Cardiac muscle cell (in vitro differentiated cells and primary cell): ENCODE measurements at regions not wholly inside any gene's neighbourhood (a gene's known extent, or its start where the extent isn't known, plus 50 kb on each side); places are given as distances from the start of the nearest gene placed in this dataset.
A peak's percentile ranks its signal among the peaks of the same experiment; 100 is the strongest.
"Not testable (repeated sequence)": the region's sequence is repeated elsewhere in the genome, so short reads cannot be mapped to it uniquely, and the experiment has no call there.

Source experiments
- DNase-seq, 2 donors: peaks; one replicate each; pipeline versions ENCODE4 v3.0.0 to v3.0.0-alpha.2; 2010 to 2017; ENCODE audit warnings: low read depth in 1 of 2, low spot score in 1 of 2
- H3K27ac ChIP-seq: fragments of 200-600 bp; sonication (generic); 2 replicates; pipeline ENCODE4 v1.5.1; 2016
- H3K27me3 ChIP-seq: fragments of 200-600 bp; sonication (generic); 2 replicates; pipeline ENCODE4 v1.6.0; 2016; ENCODE audit warnings: control low read depth
- H3K36me3 ChIP-seq: fragments of 200-600 bp; sonication (generic); 2 replicates; pipeline ENCODE4 v1.5.1; 2016; ENCODE audit warnings: control low read depth
- H3K4me1 ChIP-seq: fragments of 200-600 bp; sonication (generic); 2 replicates; pipeline ENCODE4 v1.8.1; 2017; ENCODE audit warnings: low read depth, mild to moderate bottlenecking, mixed run types
- H3K4me3 ChIP-seq: fragments of 200-600 bp; sonication (generic); 2 replicates; pipeline ENCODE4 v1.5.1; 2016; ENCODE audit warnings: mild to moderate bottlenecking
- H3K9me3 ChIP-seq: fragments of 200-600 bp; sonication (generic); 2 replicates; pipeline ENCODE4 v1.5.1; 2017; ENCODE audit warnings: low read depth, mild to moderate bottlenecking, control low read depth
- TF ChIP-seq, protein P1 (sequence below): IDR thresholded peaks from 2 replicates; pipeline ENCODE4 v1.5.1; 2012; ENCODE audit warnings: low read depth, mild to moderate bottlenecking, low read length

DNA sequence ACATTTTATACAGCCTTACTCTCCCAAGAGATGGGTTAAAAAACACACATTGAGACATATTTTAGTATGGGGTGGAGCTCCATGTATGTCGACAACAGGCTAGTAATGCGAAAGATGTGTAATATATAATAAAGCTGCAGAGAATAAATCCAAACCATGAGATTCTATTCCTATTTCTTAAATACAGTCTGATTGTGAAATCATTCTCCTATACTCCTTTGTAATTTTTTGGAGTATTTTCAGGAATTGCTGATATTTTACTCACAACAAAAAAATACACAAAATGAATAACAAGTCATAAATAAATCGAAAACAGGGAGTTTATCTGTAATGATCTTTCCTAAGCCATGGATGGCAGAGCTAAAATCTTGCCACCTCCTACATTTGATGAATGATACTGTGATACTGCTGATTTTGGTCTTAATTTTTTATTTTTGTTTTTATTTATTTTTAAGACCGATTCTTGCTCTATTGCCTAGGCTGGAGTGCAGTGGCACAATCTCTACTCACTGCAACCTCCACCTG is 173.5 kb upstream of the KLF6 start:
- TF ChIP-seq, protein P1, sequence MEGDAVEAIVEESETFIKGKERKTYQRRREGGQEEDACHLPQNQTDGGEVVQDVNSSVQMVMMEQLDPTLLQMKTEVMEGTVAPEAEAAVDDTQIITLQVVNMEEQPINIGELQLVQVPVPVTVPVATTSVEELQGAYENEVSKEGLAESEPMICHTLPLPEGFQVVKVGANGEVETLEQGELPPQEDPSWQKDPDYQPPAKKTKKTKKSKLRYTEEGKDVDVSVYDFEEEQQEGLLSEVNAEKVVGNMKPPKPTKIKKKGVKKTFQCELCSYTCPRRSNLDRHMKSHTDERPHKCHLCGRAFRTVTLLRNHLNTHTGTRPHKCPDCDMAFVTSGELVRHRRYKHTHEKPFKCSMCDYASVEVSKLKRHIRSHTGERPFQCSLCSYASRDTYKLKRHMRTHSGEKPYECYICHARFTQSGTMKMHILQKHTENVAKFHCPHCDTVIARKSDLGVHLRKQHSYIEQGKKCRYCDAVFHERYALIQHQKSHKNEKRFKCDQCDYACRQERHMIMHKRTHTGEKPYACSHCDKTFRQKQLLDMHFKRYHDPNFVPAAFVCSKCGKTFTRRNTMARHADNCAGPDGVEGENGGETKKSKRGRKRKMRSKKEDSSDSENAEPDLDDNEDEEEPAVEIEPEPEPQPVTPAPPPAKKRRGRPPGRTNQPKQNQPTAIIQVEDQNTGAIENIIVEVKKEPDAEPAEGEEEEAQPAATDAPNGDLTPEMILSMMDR, result no peak

DNA sequence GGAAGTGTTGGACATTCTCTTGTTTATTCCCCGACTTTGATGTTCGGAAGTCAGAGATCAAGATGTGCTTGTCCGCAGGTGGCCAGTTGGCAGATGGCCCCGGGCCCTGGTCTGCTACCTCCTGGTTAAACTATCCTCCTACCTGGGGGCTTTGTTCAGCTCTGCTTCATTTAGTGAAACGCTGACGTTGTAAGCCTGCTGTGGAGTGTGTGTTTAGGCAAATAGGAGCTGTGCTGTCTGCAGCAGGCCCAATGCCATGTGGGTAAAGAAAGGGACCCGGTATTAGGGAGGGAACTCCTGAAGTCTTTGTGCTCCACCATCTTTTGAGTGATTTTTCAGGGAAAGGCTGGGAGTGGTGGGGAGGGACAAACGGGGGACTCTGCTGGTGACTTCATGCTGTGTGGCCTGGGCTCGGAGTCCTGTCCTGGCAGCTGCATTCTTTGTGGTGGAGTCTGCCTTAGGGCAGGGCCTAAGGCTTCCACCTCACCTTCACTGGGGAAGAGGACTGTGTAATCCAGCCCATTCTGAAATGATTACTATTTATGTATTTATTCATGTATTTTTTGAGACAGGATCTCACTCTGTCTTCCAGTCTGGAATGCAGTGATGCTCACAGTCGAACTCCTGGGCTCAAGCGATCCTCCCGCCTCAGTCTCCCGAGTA is 171.1 kb upstream of the KLF6 start:
- DNase-seq, result no peak
- no peak overlapping the region for H3K27ac ChIP-seq
- TF ChIP-seq, protein P1, result no peak
- H3K4me1 ChIP-seq, result no peaks in the 10 kb centered on the region
- H3K36me3 ChIP-seq, result no peaks in the 10 kb centered on the region
- no peaks in the 10 kb centered on the region for H3K27me3 ChIP-seq
- H3K4me3 ChIP-seq, result no peak overlapping the region
- H3K9me3 ChIP-seq, result no peaks in the 10 kb centered on the region

More for the DNA sequence above, 173.5 kb upstream of the KLF6 start:
- no peaks in the 10 kb centered on the region for H3K36me3 ChIP-seq
- no peaks in the 10 kb centered on the region for H3K9me3 ChIP-seq
- no peak for DNase-seq
- H3K27ac ChIP-seq, result no peak overlapping the region
- no peaks in the 10 kb centered on the region for H3K27me3 ChIP-seq
- H3K4me3 ChIP-seq, result no peak overlapping the region
- H3K4me1 ChIP-seq, result no peaks in the 10 kb centered on the region

DNA sequence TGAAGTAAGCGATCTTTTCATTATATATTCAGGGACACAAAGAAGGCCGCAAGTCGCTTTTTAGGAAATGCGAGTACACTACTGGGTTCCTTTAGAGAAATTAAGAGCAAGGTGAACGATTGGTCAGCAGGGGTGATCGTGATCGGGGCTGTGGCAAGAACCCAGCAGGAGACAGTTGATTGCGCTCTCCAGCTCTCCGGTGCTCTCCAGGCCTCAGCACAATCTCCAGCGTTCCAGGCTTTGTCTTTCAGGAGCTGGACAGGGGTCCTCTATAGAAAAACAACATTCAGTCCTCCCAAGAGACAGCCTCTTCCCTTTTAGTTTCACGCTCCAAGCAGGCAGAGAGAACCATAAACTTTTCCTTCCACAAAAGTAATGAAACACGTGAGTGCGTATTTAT is 170.5 kb upstream of the KLF6 start:
- DNase-seq, result peak; percentile 24 to 75

DNA sequence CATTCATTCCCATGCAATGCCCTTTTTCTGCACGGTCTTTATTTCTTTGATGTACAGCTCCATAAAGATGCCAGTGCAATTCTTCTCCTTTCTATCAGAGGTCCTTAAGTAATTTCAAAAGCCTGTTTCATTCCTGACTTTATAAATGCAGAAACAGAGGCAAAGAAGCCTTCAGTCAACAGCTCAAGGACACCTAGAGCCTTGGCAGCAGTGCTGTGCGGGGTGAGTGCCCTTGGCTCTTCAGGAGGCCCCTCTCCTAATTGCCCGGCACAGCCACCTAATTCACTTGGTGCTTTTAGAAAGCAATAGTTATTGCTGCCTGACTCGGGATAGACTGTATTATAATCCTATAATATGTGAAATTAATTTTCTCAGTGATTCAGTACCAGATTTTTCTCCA is 169.6 kb upstream of the KLF6 start:
- DNase-seq, result no peak
- Histone ChIP-seq H3K27me3 (no peaks in the 10 kb centered on the region), H3K27ac (no peak overlapping the region), H3K36me3 (no peaks in the 10 kb centered on the region), H3K9me3 (no peaks in the 10 kb centered on the region), H3K4me1 (no peaks in the 10 kb centered on the region), H3K4me3 (no peak overlapping the region)
- TF ChIP-seq, protein P1, result no peak

More for the DNA sequence above, 170.5 kb upstream of the KLF6 start:
- Histone ChIP-seq H3K4me3 (no peak overlapping the region), H3K4me1 (no peaks in the 10 kb centered on the region), H3K36me3 (no peaks in the 10 kb centered on the region), H3K27ac (no peak overlapping the region), H3K27me3 (no peaks in the 10 kb centered on the region), H3K9me3 (no peaks in the 10 kb centered on the region)
- TF ChIP-seq, protein P1, result no peak

DNA sequence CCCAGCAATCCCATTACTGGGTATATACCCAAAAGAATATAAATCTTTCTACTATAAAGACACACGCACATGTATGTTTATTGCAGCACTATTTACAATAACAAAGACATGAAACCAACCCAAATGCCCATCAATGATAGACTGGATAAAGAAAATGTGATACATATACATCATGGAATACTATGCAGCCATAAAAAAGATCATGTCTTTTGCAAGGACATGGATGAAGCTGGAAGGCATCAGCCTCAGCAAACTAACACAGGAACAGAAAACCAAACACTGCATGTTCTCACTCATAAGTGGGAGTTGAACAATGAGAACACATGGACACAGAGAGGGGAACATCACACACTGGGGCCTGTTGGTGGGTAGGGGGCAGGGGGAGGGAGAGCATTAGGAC is 169.0 kb upstream of the KLF6 start:
- DNase-seq, H3K36me3 ChIP-seq, H3K27me3 ChIP-seq, H3K4me3 ChIP-seq, H3K27ac ChIP-seq, H3K9me3 ChIP-seq, H3K4me1 ChIP-seq: not testable (repeated sequence)

DNA sequence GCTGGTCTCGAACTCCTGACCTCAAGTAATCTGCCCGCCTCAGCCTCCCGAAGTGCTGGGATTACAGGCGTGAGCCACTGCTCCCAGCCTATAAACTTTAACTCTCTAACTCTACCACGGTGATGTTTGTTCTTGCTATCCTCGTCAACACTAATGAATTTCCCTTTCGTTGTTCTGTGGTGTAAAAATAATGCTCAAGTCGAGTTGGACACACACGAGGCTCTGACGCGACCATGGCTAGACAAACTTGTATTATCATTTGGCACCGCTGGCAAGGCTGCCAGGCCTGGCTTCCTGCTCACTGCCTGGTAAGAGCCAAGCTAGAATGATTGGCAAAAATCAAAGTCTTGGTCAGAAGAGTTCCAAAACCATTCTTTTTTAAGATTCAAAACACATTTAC is 167.0 kb upstream of the KLF6 start:
- DNase-seq, result no peak
- Histone ChIP-seq H3K4me1 (no peaks in the 10 kb centered on the region), H3K4me3 (no peak overlapping the region), H3K9me3 (no peaks in the 10 kb centered on the region), H3K27ac (no peak overlapping the region), H3K27me3 (no peaks in the 10 kb centered on the region), H3K36me3 (no peaks in the 10 kb centered on the region)
- TF ChIP-seq, protein P1, result no peak
